HG02973 (cell line): ENCODE measurements at regions not wholly inside any gene's neighbourhood (a gene's known extent, or its start where the extent isn't known, plus 50 kb on each side); places are given as distances from the start of the nearest gene placed in this dataset.
A peak's percentile ranks its signal among the peaks of the same experiment; 100 is the strongest.
"Not testable (repeated sequence)": the region's sequence is repeated elsewhere in the genome, so short reads cannot be mapped to it uniquely, and the experiment has no call there.

Experiments used
- ATAC-seq: cut with Tn5 transposase; IDR thresholded peaks from one replicate; pipeline ENCODE4 v1.9.1; 2021; ENCODE audit warnings: moderate library complexity; ENCODE audit not compliant: unreplicated experiment

- ATAC-seq: not testable (repeated sequence)
These were observed 588.1 kb downstream of the TTLL7 start for GRCh38 chr1:83410746-83411413.

- ATAC-seq: not testable (repeated sequence)
These were observed 592.1 kb downstream of the TTLL7 start for GRCh38 chr1:83406693-83407371.

GRCh38 chr1:83405789-83406188 lies 593.1 kb downstream of the TTLL7 start:
- ATAC-seq: peak; percentile 51

GRCh38 chr1:83403500-83403899 lies 595.4 kb downstream of the TTLL7 start:
- ATAC-seq: not testable (repeated sequence)

GRCh38 chr1:83401146-83401545 lies 597.8 kb downstream of the TTLL7 start:
- ATAC-seq: not testable (repeated sequence)

GRCh38 chr1:83400173-83400572 lies 598.8 kb downstream of the TTLL7 start:
- ATAC-seq: not testable (repeated sequence)

- ATAC-seq: not testable (repeated sequence)
These were observed 600.8 kb downstream of the TTLL7 start for GRCh38 chr1:83398125-83398524.

GRCh38 chr1:83395130-83395529 lies 603.8 kb downstream of the TTLL7 start:
- not testable (repeated sequence) for ATAC-seq

- ATAC-seq: not testable (repeated sequence)
These were observed 612.0 kb downstream of the TTLL7 start for GRCh38 chr1:83386946-83387345.

- ATAC-seq: not testable (repeated sequence)
These were observed 615.8 kb downstream of the TTLL7 start for GRCh38 chr1:83383107-83383506.

GRCh38 chr1:83373018-83373417 lies 625.9 kb downstream of the TTLL7 start:
- ATAC-seq: not testable (repeated sequence)

GRCh38 chr1:83369853-83370252 lies 629.1 kb downstream of the TTLL7 start:
- not testable (repeated sequence) for ATAC-seq

- not testable (repeated sequence) for ATAC-seq
These were observed 633.6 kb downstream of the TTLL7 start for GRCh38 chr1:83365320-83365719.

- not testable (repeated sequence) for ATAC-seq
These were observed 653.6 kb downstream of the TTLL7 start for GRCh38 chr1:83345375-83345774.

- ATAC-seq: not testable (repeated sequence)
These were observed 655.2 kb downstream of the TTLL7 start for GRCh38 chr1:83343767-83344166.

GRCh38 chr1:83342995-83343394 lies 655.9 kb downstream of the TTLL7 start:
- ATAC-seq: not testable (repeated sequence)

GRCh38 chr1:83332308-83332707 lies 666.6 kb downstream of the TTLL7 start:
- not testable (repeated sequence) for ATAC-seq

- ATAC-seq: no peak
These were observed 680.6 kb downstream of the TTLL7 start for GRCh38 chr1:83318366-83318765.

GRCh38 chr1:83315446-83315845 lies 683.5 kb downstream of the TTLL7 start:
- not testable (repeated sequence) for ATAC-seq

- ATAC-seq: not testable (repeated sequence)
These were observed 688.8 kb downstream of the TTLL7 start for GRCh38 chr1:83310161-83310560.

GRCh38 chr1:83309035-83309434 lies 689.9 kb downstream of the TTLL7 start:
- ATAC-seq: not testable (repeated sequence)

GRCh38 chr1:83306811-83307210 lies 692.1 kb downstream of the TTLL7 start:
- not testable (repeated sequence) for ATAC-seq
